IPS-11a (cell line): ENCODE measurements at regions not wholly inside any gene's neighbourhood (a gene's known extent, or its start where the extent isn't known, plus 50 kb on each side); places are given as distances from the start of the nearest gene placed in this dataset.
"Not testable (repeated sequence)": the region's sequence is repeated elsewhere in the genome, so short reads cannot be mapped to it uniquely, and the experiment has no call there.

Experiments
- H3K4me3 ChIP-seq: one replicate; pipeline ENCODE4 v1.5.1; 2013; ENCODE audit warnings: low read depth, low read length, control low read depth

DNA sequence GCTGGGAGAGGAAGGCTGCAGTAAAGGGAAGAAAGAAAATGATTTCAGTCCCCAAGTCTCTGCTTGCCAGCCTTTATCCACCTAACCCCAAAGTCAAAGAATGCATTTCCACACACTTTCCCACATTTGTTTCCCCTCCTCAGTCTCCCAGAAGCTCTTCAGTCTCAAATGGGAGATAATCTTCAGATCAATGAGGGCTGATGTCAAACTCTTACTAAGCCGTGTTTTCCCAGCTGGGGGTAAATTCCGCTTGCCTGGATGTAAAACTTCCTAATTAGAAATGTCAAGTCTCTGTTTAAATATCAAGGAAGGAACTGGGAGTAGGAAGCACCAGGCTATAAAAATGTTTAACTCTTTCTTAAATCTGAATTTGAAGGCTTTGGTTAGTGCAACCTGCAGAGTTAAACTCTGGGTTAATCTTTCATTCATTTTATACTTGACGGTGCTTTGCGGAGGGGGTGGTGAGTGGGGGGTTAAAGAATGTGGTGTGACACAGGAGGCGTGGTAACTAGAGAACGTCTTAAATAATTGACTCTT lies 601.4 kb upstream of the ACTRT1 start:
- no peak overlapping the region for H3K4me3 ChIP-seq

DNA sequence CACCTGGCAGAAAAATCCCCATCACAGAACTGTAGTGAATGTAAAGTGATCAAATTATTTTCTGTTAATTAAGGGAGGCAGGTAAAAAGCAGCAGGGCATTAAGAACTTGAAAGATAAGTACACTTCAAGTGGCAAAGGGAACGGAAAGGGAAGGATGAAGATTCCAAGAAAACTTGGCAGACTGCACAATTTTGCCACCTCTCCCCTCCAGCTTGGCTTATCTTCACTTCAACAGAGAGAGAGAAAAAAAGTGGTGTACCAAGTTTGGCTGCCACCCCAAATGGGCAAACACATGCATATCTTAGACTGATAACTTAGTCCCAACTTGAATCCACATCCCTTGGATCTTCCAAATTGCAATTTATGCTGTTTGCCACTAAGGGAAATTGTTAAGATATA lies 598.1 kb upstream of the ACTRT1 start:
- H3K4me3 ChIP-seq = no peak overlapping the region

- no peak overlapping the region for H3K4me3 ChIP-seq
Measured at GRCh38 chrX:128634754-128635153, 582.6 kb upstream of the ACTRT1 start.

DNA sequence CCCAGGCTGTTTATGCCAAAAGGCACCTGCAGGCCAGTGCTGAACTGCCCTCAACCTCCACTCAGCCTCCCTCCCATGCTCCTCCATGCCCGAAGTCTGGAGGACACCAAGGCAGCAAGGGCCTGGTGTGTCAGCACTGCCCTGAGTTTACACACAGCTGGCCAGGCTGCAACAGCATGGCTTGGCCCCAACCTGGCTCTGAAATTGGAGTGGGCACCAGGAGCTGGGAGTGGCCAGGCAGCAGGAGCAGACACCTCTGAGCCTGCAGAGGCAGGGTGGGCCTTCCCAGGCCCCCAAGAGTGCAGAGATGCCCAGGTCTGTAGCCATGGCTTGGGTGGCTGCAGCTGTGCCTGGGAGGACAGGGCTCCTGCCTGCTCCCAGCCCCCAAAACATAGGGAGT lies 571.2 kb upstream of the ACTRT1 start:
- H3K4me3 ChIP-seq = no peak overlapping the region

DNA sequence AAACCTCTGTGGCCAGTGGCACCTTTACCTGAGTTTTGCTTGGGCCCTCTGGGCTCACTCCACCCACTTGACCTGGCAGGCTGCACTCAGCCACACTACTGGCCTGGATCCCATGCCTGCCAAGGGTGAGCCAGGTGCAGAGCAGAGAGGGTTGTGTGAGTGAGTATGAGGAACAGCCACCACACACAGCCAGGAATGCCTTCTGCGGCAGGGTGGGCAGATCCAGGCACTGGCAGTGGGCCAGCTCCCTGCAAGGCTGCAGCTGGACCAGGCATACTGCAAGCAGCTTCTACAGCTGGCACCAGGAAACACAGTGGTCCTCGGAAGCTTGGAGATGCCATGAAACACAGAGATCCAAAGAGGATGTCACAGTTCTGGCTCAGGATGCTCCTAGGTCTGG lies 570.1 kb upstream of the ACTRT1 start:
- H3K4me3 ChIP-seq = no peak overlapping the region

GRCh38 chrX:128619490-128619889 lies 567.3 kb upstream of the ACTRT1 start:
- no peak overlapping the region for H3K4me3 ChIP-seq

DNA sequence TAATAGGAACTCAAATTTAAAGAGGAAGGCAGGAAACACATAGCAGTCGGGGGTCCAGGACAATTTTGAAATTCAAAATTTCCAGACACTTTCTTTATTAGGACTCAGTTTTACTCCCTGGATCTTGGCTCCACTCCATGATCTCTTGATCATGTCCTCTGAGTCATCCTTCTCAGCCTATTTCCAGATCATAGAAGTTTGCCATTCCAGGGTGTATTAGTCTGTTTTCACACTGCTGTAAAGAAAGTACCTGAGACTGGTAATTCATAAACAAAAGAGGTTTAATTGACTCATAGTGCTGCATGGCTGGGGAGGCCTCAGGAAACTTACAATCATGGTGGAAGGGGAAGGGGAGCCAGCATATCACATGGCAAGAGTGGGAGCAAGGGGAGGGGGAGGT lies 564.7 kb upstream of the ACTRT1 start:
- H3K4me3 ChIP-seq = no peak overlapping the region

- not testable (repeated sequence) for H3K4me3 ChIP-seq
Measured at GRCh38 chrX:128606817-128607216, 554.6 kb upstream of the ACTRT1 start.

GRCh38 chrX:128606357-128606756 lies 554.2 kb upstream of the ACTRT1 start:
- H3K4me3 ChIP-seq = not testable (repeated sequence)

DNA sequence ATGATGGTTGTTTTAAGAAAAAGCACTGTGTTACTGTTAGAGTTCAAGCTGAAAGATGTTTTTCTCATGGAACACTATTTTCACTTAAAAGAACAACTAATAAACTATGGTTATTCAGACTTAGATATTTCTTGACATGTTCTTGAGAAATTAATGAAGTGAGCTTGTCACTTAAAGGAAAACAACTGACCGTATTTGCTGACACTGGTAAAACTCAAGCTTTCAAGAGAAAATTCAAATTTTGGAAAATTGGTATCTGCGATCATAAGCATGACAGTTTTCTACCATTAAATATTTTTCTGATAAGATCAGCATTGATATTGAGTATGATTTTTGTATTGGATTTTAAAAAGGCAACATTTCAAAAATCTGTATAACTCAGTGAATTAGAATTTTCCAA lies 549.5 kb upstream of the ACTRT1 start:
- H3K4me3 ChIP-seq = no peak overlapping the region

DNA sequence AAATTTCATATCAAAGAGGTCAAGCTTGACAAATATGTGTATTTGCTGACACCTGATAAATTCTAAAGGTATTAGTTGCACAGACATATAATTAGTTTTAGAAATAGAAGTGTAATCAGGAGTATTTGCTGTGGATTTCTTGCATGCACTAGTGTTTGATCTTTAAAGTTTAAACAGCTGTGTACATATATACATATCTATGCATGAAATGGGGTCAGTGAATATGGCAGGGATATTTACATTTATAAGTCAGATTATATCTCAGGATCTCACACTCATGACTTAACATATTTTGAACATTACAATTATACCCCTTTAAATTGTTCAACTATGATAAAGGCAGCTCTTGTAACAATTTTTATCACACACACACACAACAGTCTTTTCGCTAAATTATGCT lies 547.4 kb upstream of the ACTRT1 start:
- no peak overlapping the region for H3K4me3 ChIP-seq

DNA sequence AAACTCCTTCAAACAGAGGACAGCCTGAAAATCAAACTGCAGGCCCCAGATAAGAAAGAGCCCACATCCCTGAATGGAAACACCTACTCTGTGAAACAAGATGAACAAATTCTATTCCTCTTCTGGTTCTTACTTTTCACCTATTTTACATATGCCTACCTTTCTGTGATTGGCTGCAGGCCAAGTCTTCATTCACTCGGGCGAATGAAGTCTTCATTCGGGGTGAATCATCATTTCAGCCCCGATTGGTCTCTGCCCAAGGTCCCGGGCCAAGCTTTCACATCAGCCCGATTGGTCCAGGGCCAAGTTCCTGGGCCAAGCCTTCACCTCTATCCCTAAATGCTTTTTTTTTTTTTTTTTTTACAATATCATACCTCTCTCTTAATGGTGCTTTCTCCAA lies 529.8 kb upstream of the ACTRT1 start:
- H3K4me3 ChIP-seq = no peak overlapping the region

- no peak overlapping the region for H3K4me3 ChIP-seq
Measured at GRCh38 chrX:128581615-128582014, 529.4 kb upstream of the ACTRT1 start.

- no peak overlapping the region for H3K4me3 ChIP-seq
Measured at GRCh38 chrX:128543114-128543513, 490.9 kb upstream of the ACTRT1 start.

- no peak overlapping the region for H3K4me3 ChIP-seq
Measured at GRCh38 chrX:128518508-128518907, 466.3 kb upstream of the ACTRT1 start.

- H3K4me3 ChIP-seq = no peak overlapping the region
Measured at GRCh38 chrX:128517691-128518090, 465.5 kb upstream of the ACTRT1 start.

- no peak overlapping the region for H3K4me3 ChIP-seq
Measured at GRCh38 chrX:128504496-128504895, 452.3 kb upstream of the ACTRT1 start.

GRCh38 chrX:128464116-128464515 lies 411.9 kb upstream of the ACTRT1 start:
- H3K4me3 ChIP-seq = no peak overlapping the region

DNA sequence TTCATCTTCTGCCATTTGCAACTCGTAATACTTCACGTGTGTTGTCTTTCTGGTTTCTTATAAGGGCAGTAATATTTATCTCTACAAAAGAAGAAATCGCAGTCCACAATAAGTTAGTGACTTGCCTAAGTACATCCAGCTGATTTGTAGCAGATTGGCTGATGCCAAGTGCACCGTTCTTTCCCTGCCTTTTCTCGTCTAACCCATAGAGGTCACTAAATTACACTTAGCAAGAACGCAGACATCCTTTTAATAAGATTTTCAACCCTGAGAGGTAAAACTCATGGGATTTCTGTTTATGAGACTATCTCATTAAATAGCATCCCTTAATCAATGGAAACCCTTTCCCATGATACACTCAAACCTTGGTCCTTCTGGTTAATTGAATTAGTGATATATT lies 408.6 kb upstream of the ACTRT1 start:
- H3K4me3 ChIP-seq = no peak overlapping the region

DNA sequence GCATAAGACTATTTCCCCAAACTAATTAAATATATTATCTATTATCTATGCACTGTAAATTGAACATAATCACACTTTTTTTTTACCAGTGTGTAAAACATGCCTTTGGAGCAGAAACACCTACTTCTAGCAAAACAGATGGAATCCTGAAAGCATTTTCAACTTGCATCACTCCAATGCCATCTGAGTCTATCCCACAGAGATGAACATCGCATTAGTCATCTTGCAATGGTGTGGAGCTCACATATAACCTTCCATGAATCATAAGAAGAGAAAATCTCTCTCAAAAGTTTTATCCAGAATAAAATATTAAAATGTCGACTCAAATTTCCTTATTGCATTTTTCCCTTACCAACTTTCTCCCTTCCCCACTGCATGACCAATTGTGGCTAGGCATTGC lies 406.7 kb upstream of the ACTRT1 start:
- no peak overlapping the region for H3K4me3 ChIP-seq

DNA sequence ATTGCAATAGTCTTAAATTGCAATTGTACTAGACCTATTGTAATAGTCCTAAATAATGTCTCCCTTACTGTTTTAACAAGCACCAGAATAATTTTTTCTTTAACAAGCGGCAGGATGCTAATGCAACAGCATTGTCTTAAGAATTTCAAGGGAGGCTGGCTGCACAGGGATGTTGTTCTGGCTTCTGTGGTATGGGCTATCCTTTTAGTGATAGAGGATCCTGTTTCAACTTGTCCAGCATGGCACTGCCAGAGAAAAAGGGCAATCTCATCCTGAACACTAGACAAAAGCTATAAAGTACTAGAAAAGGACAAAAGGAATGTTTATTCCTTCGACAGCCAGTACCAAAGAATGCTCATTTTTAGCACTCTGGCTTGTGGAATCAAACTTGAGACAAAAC lies 405.5 kb upstream of the ACTRT1 start:
- H3K4me3 ChIP-seq = no peak overlapping the region

- no peak overlapping the region for H3K4me3 ChIP-seq
Measured at GRCh38 chrX:128439159-128439558, 387.0 kb upstream of the ACTRT1 start.

- no peak overlapping the region for H3K4me3 ChIP-seq
Measured at GRCh38 chrX:128438082-128438481, 385.9 kb upstream of the ACTRT1 start.
